GM19467 (cell line): ENCODE measurements at regions not wholly inside any gene's neighbourhood (a gene's known extent, or its start where the extent isn't known, plus 50 kb on each side); places are given as distances from the start of the nearest gene placed in this dataset.
A peak's percentile ranks its signal among the peaks of the same experiment; 100 is the strongest.
"Not testable (repeated sequence)": the region's sequence is repeated elsewhere in the genome, so short reads cannot be mapped to it uniquely, and the experiment has no call there.

Source experiments
- ATAC-seq: cut with Tn5 transposase; IDR thresholded peaks from one replicate; pipeline ENCODE4 v1.9.1; 2021; ENCODE audit warnings: mild to moderate bottlenecking, moderate library complexity; ENCODE audit not compliant: unreplicated experiment

- ATAC-seq, result no peak
These were observed 161.7 kb downstream of the SMARCA1 start for GRCh38 chrX:129361576-129361975.

GRCh38 chrX:129360175-129360574 is 163.1 kb downstream of the SMARCA1 start:
- peak; percentile 94 for ATAC-seq

GRCh38 chrX:129359269-129359668 is 164.0 kb downstream of the SMARCA1 start:
- no peak for ATAC-seq

- not testable (repeated sequence) for ATAC-seq
These were observed 165.9 kb downstream of the SMARCA1 start for GRCh38 chrX:129357428-129357827.

GRCh38 chrX:129347291-129347690 is 176.0 kb downstream of the SMARCA1 start:
- no peak for ATAC-seq

GRCh38 chrX:129346574-129346973 is 176.7 kb downstream of the SMARCA1 start:
- ATAC-seq, result no peak

- ATAC-seq, result not testable (repeated sequence)
These were observed 186.0 kb downstream of the SMARCA1 start for GRCh38 chrX:129337264-129337663.

- no peak for ATAC-seq
These were observed 200.2 kb downstream of the SMARCA1 start for GRCh38 chrX:129323115-129323514.

- ATAC-seq, result no peak
These were observed 204.9 kb downstream of the SMARCA1 start for GRCh38 chrX:129318375-129318774.

- no peak for ATAC-seq
These were observed 206.8 kb downstream of the SMARCA1 start for GRCh38 chrX:129316461-129316860.

GRCh38 chrX:129310000-129310399 is 213.3 kb downstream of the SMARCA1 start:
- no peak for ATAC-seq

- no peak for ATAC-seq
These were observed 260.4 kb downstream of the SMARCA1 start for GRCh38 chrX:129262912-129263311.

- ATAC-seq, result not testable (repeated sequence)
These were observed 267.8 kb downstream of the SMARCA1 start for GRCh38 chrX:129255516-129255915.

- no peak for ATAC-seq
These were observed 273.7 kb downstream of the SMARCA1 start for GRCh38 chrX:129249563-129249962.

- ATAC-seq, result no peak
These were observed 275.6 kb downstream of the SMARCA1 start for GRCh38 chrX:129247642-129248041.

GRCh38 chrX:129239371-129239770 is 283.9 kb downstream of the SMARCA1 start:
- no peak for ATAC-seq

GRCh38 chrX:129238011-129238410 is 285.3 kb downstream of the SMARCA1 start:
- no peak for ATAC-seq

GRCh38 chrX:129235903-129236302 is 287.4 kb downstream of the SMARCA1 start:
- no peak for ATAC-seq

GRCh38 chrX:129233786-129234185 is 289.5 kb downstream of the SMARCA1 start:
- no peak for ATAC-seq

GRCh38 chrX:129230850-129231512 is 292.3 kb downstream of the SMARCA1 start:
- no peak for ATAC-seq

GRCh38 chrX:129230168-129230567 is 293.1 kb downstream of the SMARCA1 start:
- no peak for ATAC-seq

GRCh38 chrX:129227366-129227765 is 295.9 kb downstream of the SMARCA1 start:
- no peak for ATAC-seq

- ATAC-seq, result no peak
These were observed 329.9 kb downstream of the SMARCA1 start for GRCh38 chrX:129193357-129193756.
